GM12892 (cell line): ENCODE measurements at regions not wholly inside any gene's neighbourhood (a gene's known extent, or its start where the extent isn't known, plus 50 kb on each side); places are given as distances from the start of the nearest gene placed in this dataset.

Experiments used
- POLR2A ChIP-seq: IDR thresholded peaks from 2 replicates; pipeline ENCODE4 v1.6.1; 2011; ENCODE audit warnings: low read depth, low read length, control low read depth
- TAF1 ChIP-seq: IDR thresholded peaks from 2 replicates; pipeline ENCODE4 v1.6.1; 2011; ENCODE audit warnings: low read depth, mild to moderate bottlenecking, control low read depth, low read length, borderline replicate concordance

GRCh38 chr5:121429761-121430160 is 421.9 kb upstream of the FTMT start:
- TF ChIP-seq POLR2A (no peak), TAF1 (no peak)
